ENCODE measurements at regions not wholly inside any gene's neighbourhood (a gene's known extent, or its start where the extent isn't known, plus 50 kb on each side); places are given as distances from the start of the nearest gene placed in this dataset.

GRCh38 chr4:173794662-173795061 is 264.6 kb upstream of the HAND2 start:
- no peaks in the 10 kb centered on the region for H3K9me2 ChIP-seq (replicated peaks; ENCODE audit: low read depth, low read length)
- TF ChIP-seq, protein P1, sequence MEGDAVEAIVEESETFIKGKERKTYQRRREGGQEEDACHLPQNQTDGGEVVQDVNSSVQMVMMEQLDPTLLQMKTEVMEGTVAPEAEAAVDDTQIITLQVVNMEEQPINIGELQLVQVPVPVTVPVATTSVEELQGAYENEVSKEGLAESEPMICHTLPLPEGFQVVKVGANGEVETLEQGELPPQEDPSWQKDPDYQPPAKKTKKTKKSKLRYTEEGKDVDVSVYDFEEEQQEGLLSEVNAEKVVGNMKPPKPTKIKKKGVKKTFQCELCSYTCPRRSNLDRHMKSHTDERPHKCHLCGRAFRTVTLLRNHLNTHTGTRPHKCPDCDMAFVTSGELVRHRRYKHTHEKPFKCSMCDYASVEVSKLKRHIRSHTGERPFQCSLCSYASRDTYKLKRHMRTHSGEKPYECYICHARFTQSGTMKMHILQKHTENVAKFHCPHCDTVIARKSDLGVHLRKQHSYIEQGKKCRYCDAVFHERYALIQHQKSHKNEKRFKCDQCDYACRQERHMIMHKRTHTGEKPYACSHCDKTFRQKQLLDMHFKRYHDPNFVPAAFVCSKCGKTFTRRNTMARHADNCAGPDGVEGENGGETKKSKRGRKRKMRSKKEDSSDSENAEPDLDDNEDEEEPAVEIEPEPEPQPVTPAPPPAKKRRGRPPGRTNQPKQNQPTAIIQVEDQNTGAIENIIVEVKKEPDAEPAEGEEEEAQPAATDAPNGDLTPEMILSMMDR (conservative IDR thresholded peaks at IDR 0.05; ENCODE audit: low read length): no peak
- no peak for TF ChIP-seq EZH2phosphoT487 (IDR thresholded peaks at IDR 0.05; ENCODE audit: borderline replicate concordance)
- H3K9ac ChIP-seq (ENCODE audit: low read depth, low read length, poor library complexity, severe bottlenecking): no peak overlapping the region
- H3K4me3 ChIP-seq (ENCODE audit: low read length, poor library complexity, severe bottlenecking): no peak overlapping the region
- H3K4me1 ChIP-seq (ENCODE audit: insufficient read depth, low read length, poor library complexity, severe bottlenecking): no peaks in the 10 kb centered on the region
- no peaks in the 10 kb centered on the region for H3K79me2 ChIP-seq (ENCODE audit: insufficient read depth, low read length)
- H3K27me3 ChIP-seq (ENCODE audit: insufficient read depth, low read length, poor library complexity, severe bottlenecking): no peaks in the 10 kb centered on the region
- H4K20me1 ChIP-seq (ENCODE audit: insufficient read depth, low read length, poor library complexity, severe bottlenecking): no peaks in the 10 kb centered on the region
- H3K9me3 ChIP-seq (ENCODE audit: insufficient read depth, low read depth, low read length): no peaks in the 10 kb centered on the region
- H3F3A ChIP-seq (ENCODE audit: low read depth): no peaks in the 10 kb centered on the region
- no peak overlapping the region for H3K4me2 ChIP-seq (ENCODE audit: low read depth, low read length, poor library complexity, severe bottlenecking)
- H3K36me3 ChIP-seq (ENCODE audit: insufficient read depth, low read length): no peaks in the 10 kb centered on the region
- no peak overlapping the region for H2AFZ ChIP-seq (ENCODE audit: low read length)

GRCh38 chr4:173793937-173794510 is 264.0 kb upstream of the HAND2 start:
- Histone ChIP-seq H3F3A (ENCODE audit: low read depth) (no peaks in the 10 kb centered on the region), H3K27me3 (ENCODE audit: insufficient read depth, low read length, poor library complexity, severe bottlenecking) (no peaks in the 10 kb centered on the region), H2AFZ (ENCODE audit: low read length) (no peak overlapping the region), H3K4me1 (ENCODE audit: insufficient read depth, low read length, poor library complexity, severe bottlenecking) (no peaks in the 10 kb centered on the region), H3K36me3 (ENCODE audit: insufficient read depth, low read length) (no peaks in the 10 kb centered on the region), H3K4me3 (ENCODE audit: low read length, poor library complexity, severe bottlenecking) (no peak overlapping the region), H3K79me2 (ENCODE audit: insufficient read depth, low read length) (no peaks in the 10 kb centered on the region), H3K9me3 (ENCODE audit: insufficient read depth, low read depth, low read length) (no peaks in the 10 kb centered on the region), H3K9ac (ENCODE audit: low read depth, low read length, poor library complexity, severe bottlenecking) (no peak overlapping the region), H3K4me2 (ENCODE audit: low read depth, low read length, poor library complexity, severe bottlenecking) (no peak overlapping the region), H3K9me2 (replicated peaks; ENCODE audit: low read depth, low read length) (no peaks in the 10 kb centered on the region), H4K20me1 (ENCODE audit: insufficient read depth, low read length, poor library complexity, severe bottlenecking) (no peaks in the 10 kb centered on the region)
- no peak for TF ChIP-seq EZH2phosphoT487 (IDR thresholded peaks at IDR 0.05; ENCODE audit: borderline replicate concordance)
- TF ChIP-seq, protein P1 (conservative IDR thresholded peaks at IDR 0.05; ENCODE audit: low read length): no peak

DNA sequence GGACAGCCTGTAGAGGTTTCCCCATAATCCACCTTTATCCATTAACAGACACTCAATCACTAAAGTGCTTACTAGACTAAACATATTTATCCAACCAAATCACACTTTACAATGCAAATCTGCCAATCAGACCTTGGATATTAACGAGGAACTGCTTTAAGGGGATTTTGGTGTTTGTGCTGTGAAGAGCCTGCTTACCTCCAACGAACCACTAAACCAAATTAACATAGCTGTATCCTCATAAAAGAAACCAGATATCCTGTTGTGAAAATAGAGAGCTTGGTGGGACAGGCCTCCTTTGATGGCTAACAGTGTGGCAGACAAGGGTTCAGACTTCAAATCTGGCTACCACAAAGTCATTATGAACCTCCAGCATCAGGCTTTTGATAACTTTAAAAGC is 252.6 kb upstream of the HAND2 start:
- H3K4me3 ChIP-seq (ENCODE audit: low read length, poor library complexity, severe bottlenecking): no peak overlapping the region
- H3K9me3 ChIP-seq (ENCODE audit: insufficient read depth, low read depth, low read length): no peaks in the 10 kb centered on the region
- no peak overlapping the region for H2AFZ ChIP-seq (ENCODE audit: low read length)
- H4K20me1 ChIP-seq (ENCODE audit: insufficient read depth, low read length, poor library complexity, severe bottlenecking): no peaks in the 10 kb centered on the region
- no peaks in the 10 kb centered on the region for H3F3A ChIP-seq (ENCODE audit: low read depth)
- no peak overlapping the region for H3K9ac ChIP-seq (ENCODE audit: low read depth, low read length, poor library complexity, severe bottlenecking)
- TF ChIP-seq, protein P1 (conservative IDR thresholded peaks at IDR 0.05; ENCODE audit: low read length): no peak
- no peak for TF ChIP-seq EZH2phosphoT487 (IDR thresholded peaks at IDR 0.05; ENCODE audit: borderline replicate concordance)
- H3K4me2 ChIP-seq (ENCODE audit: low read depth, low read length, poor library complexity, severe bottlenecking): no peak overlapping the region
- no peaks in the 10 kb centered on the region for H3K4me1 ChIP-seq (ENCODE audit: insufficient read depth, low read length, poor library complexity, severe bottlenecking)
- no peaks in the 10 kb centered on the region for H3K9me2 ChIP-seq (replicated peaks; ENCODE audit: low read depth, low read length)
- H3K36me3 ChIP-seq (ENCODE audit: insufficient read depth, low read length): no peaks in the 10 kb centered on the region
- no peaks in the 10 kb centered on the region for H3K79me2 ChIP-seq (ENCODE audit: insufficient read depth, low read length)
- H3K27me3 ChIP-seq (ENCODE audit: insufficient read depth, low read length, poor library complexity, severe bottlenecking): no peaks in the 10 kb centered on the region

All from Loucy (cell line).